Stomach (tissue), 4 donors: ENCODE measurements at regions not wholly inside any gene's neighbourhood (a gene's known extent, or its start where the extent isn't known, plus 50 kb on each side); places are given as distances from the start of the nearest gene placed in this dataset.

Source experiments
- CTCF ChIP-seq, 7 experiments: fragments of 450-650 bp in 4 of 7; fragments of 200-600 bp in 3 of 7; sonication (generic) in 3 of 7; IDR thresholded peaks; one replicate each; pipeline ENCODE4 v1.5.1; 2016 to 2019; ENCODE audit warnings: antibody characterized with exemption in 7 of 7, control low read depth in 2 of 7, mild to moderate bottlenecking in 1 of 7
- EP300 ChIP-seq: sonication (generic); formaldehyde crosslinking; IDR thresholded peaks from one replicate; pipeline ENCODE4 v1.6.1; 2017; ENCODE audit warnings: antibody characterized with exemption

- TF ChIP-seq EP300 (no peak), CTCF (IDR thresholded peaks at IDR 0.05) (no peak)
Measured at GRCh38 chr2:105536175-105536574, 137.3 kb upstream of the FHL2 start.
